IMR-90 (cell line): ENCODE measurements at regions not wholly inside any gene's neighbourhood (a gene's known extent, or its start where the extent isn't known, plus 50 kb on each side); places are given as distances from the start of the nearest gene placed in this dataset.

ENCODE experiments used
- MXI1 ChIP-seq: IDR thresholded peaks from 2 replicates; pipeline ENCODE4 v1.6.1; 2012; ENCODE audit warnings: low read depth, mild to moderate bottlenecking, low read length, moderate library complexity, borderline replicate concordance
- TF ChIP-seq, protein P1 (sequence below): conservative IDR thresholded peaks from 2 replicates; pipeline ENCODE4 v1.5.1; 2012; ENCODE audit warnings: mild to moderate bottlenecking, low read depth, low read length, improper control_type of control experiment
- TF ChIP-seq, protein P2 (sequence below): fragments of 150-350 bp; IDR thresholded peaks from 2 replicates; pipeline ENCODE4 v1.6.1; 2017; ENCODE audit warnings: mild to moderate bottlenecking, antibody characterized with exemption, low read length, low read depth

DNA sequence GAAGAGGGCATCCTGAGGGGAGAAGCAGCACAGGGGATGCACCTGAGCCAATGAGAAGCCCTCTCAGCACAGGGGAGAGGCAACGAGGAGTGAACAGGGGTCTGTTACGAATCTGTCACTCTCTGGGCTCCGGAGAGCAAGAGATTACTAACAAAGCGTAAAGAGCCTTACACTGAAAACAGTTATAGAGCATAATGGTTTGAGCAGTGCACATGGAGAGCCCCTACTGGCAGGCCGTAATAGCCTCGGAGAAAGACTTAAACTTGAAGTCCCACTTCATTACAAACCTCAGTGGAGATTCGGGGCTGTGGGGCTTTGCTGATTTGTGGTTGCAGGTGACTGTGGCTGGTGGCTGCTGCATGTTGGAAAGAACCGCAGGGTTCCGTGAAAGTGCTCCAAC, 271.5 kb upstream of the TMC3 start:
- TF ChIP-seq, protein P1, sequence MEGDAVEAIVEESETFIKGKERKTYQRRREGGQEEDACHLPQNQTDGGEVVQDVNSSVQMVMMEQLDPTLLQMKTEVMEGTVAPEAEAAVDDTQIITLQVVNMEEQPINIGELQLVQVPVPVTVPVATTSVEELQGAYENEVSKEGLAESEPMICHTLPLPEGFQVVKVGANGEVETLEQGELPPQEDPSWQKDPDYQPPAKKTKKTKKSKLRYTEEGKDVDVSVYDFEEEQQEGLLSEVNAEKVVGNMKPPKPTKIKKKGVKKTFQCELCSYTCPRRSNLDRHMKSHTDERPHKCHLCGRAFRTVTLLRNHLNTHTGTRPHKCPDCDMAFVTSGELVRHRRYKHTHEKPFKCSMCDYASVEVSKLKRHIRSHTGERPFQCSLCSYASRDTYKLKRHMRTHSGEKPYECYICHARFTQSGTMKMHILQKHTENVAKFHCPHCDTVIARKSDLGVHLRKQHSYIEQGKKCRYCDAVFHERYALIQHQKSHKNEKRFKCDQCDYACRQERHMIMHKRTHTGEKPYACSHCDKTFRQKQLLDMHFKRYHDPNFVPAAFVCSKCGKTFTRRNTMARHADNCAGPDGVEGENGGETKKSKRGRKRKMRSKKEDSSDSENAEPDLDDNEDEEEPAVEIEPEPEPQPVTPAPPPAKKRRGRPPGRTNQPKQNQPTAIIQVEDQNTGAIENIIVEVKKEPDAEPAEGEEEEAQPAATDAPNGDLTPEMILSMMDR, result no peak
- TF ChIP-seq MXI1, result no peak
- TF ChIP-seq, protein P2, sequence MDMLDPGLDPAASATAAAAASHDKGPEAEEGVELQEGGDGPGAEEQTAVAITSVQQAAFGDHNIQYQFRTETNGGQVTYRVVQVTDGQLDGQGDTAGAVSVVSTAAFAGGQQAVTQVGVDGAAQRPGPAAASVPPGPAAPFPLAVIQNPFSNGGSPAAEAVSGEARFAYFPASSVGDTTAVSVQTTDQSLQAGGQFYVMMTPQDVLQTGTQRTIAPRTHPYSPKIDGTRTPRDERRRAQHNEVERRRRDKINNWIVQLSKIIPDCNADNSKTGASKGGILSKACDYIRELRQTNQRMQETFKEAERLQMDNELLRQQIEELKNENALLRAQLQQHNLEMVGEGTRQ, result no peak
